K562 (cell line): ENCODE measurements at regions not wholly inside any gene's neighbourhood (a gene's known extent, or its start where the extent isn't known, plus 50 kb on each side); places are given as distances from the start of the nearest gene placed in this dataset.

Source experiments
- ARID1B ChIP-seq: fragments of 450-650 bp; IDR thresholded peaks from 2 replicates; pipeline ENCODE4 v1.6.1; 2016; ENCODE audit warnings: antibody characterized with exemption, mild to moderate bottlenecking, inconsistent platforms
- ARID2 ChIP-seq: fragments of 450-650 bp; IDR thresholded peaks from 2 replicates; pipeline ENCODE4 v1.6.1; 2017; ENCODE audit warnings: antibody characterized with exemption, mild to moderate bottlenecking
- EZH2 ChIP-seq: IDR thresholded peaks from 2 replicates; pipeline ENCODE4 v1.6.1; 2012; ENCODE audit warnings: low read depth, mild to moderate bottlenecking, inconsistent platforms, low read length, borderline replicate concordance
- HNRNPK ChIP-seq: fragments of 200-400 bp; formaldehyde crosslinking; IDR thresholded peaks from one replicate; pipeline ENCODE4 v1.6.1; 2018; ENCODE audit warnings: mild to moderate bottlenecking, low read depth, low read length; ENCODE audit not compliant: poor library complexity, severe bottlenecking
- SMC3 ChIP-seq: conservative IDR thresholded peaks from 2 replicates; pipeline ENCODE4 v1.6.1; 2011; ENCODE audit warnings: low read depth, low read length, improper control_type of control experiment; ENCODE audit not compliant: insufficient read depth
- TAF1 ChIP-seq: IDR thresholded peaks from 2 replicates; pipeline ENCODE4 v1.6.1; 2011; ENCODE audit warnings: mild to moderate bottlenecking, low read length, moderate library complexity; ENCODE audit not compliant: insufficient read depth, control insufficient read depth, severe bottlenecking; ENCODE audit errors: extremely low read depth
- YBX1 ChIP-seq: fragments of 450-650 bp; IDR thresholded peaks from 2 replicates; pipeline ENCODE4 v1.7.1; 2016; ENCODE audit warnings: mild to moderate bottlenecking
- YY1 ChIP-seq, 3 experiments: IDR thresholded peaks; 2 replicates each; pipeline ENCODE4 v1.6.1; 2011; ENCODE audit warnings: low read length in 2 of 3, mild to moderate bottlenecking in 2 of 3, moderate library complexity in 2 of 3, borderline replicate concordance in 1 of 3, control low read depth in 1 of 3, low read depth in 1 of 3; ENCODE audit not compliant: insufficient read depth in 3 of 3, insufficient replicate concordance in 2 of 3, control insufficient read depth in 1 of 3, insufficient read length in 1 of 3; ENCODE audit errors: extremely low read depth in 1 of 3
- ZNF24 ChIP-seq: fragments of 450-650 bp; IDR thresholded peaks from 2 replicates; pipeline ENCODE4 v1.6.1; 2016
- TF ChIP-seq, protein P1 (sequence below), 3 experiments: IDR thresholded peaks in 2 of 3; conservative IDR thresholded peaks in 1 of 3; 2 replicates each; pipeline ENCODE4 v1.5.1; 2011 to 2012; ENCODE audit warnings: low read length in 3 of 3, mild to moderate bottlenecking in 3 of 3, control low read depth in 2 of 3, improper control_type of control experiment in 1 of 3, inconsistent platforms in 1 of 3, low read depth in 1 of 3, mixed read lengths in 1 of 3, moderate library complexity in 1 of 3; ENCODE audit not compliant: insufficient read depth in 2 of 3

DNA sequence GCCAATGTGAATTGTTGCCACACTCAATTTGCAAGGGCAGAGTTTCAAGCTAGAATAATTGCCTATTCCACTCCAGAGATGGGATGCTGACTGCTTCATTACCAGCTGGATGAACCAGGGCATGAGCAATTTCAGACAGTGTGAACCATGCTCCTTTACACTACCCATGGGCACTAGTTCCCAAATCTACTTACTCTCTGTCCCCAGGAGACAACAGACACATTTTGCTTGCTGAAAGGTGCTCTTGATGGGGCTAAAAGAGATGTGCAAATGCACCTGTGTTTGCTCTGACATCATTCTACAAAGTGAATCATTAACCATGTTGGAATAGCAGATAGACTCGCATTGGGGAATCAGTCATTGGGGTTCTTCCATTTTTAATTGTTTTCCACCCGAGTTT is 522.3 kb upstream of the NUDT12 start:
- TF ChIP-seq YBX1 (no peak), SMC3 (no peak), HNRNPK (no peak), ZNF24 (no peak), TAF1 (no peak), EZH2 (no peak), YY1 (IDR thresholded peaks at IDR 0.05; ENCODE audit: borderline replicate concordance in 1 of 3, control insufficient read depth in 1 of 3, extremely low read depth in 1 of 3, insufficient read depth in 3 of 3, insufficient read length in 1 of 3, insufficient replicate concordance in 2 of 3, low read depth in 1 of 3, low read length in 2 of 3) (no peak), ARID1B (no peak), ARID2 (no peak)
- TF ChIP-seq, protein P1, sequence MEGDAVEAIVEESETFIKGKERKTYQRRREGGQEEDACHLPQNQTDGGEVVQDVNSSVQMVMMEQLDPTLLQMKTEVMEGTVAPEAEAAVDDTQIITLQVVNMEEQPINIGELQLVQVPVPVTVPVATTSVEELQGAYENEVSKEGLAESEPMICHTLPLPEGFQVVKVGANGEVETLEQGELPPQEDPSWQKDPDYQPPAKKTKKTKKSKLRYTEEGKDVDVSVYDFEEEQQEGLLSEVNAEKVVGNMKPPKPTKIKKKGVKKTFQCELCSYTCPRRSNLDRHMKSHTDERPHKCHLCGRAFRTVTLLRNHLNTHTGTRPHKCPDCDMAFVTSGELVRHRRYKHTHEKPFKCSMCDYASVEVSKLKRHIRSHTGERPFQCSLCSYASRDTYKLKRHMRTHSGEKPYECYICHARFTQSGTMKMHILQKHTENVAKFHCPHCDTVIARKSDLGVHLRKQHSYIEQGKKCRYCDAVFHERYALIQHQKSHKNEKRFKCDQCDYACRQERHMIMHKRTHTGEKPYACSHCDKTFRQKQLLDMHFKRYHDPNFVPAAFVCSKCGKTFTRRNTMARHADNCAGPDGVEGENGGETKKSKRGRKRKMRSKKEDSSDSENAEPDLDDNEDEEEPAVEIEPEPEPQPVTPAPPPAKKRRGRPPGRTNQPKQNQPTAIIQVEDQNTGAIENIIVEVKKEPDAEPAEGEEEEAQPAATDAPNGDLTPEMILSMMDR (IDR thresholded peaks at IDR 0.05 in 2 of 3, conservative IDR thresholded peaks at IDR 0.05 in 1 of 3; ENCODE audit: insufficient read depth in 2 of 3, low read depth in 1 of 3, low read length in 3 of 3): no peak
